ENCODE measurements at regions not wholly inside any gene's neighbourhood (a gene's known extent, or its start where the extent isn't known, plus 50 kb on each side); places are given as distances from the start of the nearest gene placed in this dataset.
A peak's percentile ranks its signal among the peaks of the same experiment; 100 is the strongest.

GRCh38 chr6:41428996-41429421 is 93.6 kb downstream of the NCR2 start:
- DNase-seq (ENCODE audit: low read depth in 2 of 3, low spot score in 1 of 3): peak; percentile 39 to 44 (median 44)

DNA sequence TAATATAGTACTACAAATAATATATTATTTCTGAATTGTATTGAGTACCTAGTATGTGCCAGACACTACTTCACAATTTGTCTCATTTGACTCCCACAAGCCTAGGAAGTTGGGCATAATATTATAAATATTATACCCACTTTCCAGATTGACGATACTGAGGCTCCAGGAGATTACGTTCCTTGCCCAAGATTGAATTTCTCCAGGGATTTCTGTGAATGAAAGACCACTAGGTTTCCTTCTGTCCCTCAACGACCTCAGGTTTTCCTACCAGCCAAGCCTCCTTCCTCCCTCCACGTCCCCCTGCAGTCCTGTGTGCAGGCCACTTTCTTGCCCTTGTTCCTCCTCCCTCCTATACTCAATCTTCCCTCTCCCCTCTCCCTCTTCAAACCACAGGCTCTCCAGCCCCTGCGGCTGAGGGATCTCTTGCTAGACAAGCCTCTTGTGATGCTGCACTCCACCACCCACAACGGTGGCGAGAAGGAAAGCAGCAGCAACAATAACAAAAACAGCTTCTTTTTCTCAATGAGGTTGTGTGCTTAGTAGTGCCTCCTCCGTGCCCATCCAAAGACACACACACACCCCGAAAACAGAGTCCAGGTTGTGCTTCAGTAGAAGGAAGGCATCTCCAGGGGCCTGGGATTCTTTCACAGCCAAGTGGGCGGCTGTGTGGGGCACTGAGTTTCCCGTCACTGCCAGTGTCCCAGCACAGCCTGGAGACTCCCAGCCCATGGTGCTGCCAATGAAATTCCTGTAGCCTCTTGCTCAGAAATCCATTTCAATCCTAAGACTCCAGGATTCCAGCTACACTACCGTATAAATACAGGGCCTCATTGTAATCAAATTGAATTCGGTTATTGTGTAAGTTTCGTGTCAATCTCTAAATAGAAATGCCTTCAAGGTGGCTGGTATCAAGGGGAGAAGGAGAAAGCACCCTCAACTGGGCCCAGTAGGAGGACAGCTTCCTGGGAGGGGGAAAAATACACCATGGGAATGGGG is 94.4 kb downstream of the NCR2 start:
- DNase-seq (ENCODE audit: low read depth in 2 of 3, low spot score in 1 of 3): no peak

- no peak for DNase-seq (ENCODE audit: low read depth in 2 of 3, low spot score in 1 of 3)
Measured at GRCh38 chr6:41430875-41431274, 95.5 kb downstream of the NCR2 start.

GRCh38 chr6:41432280-41432679 is 96.9 kb downstream of the NCR2 start:
- DNase-seq (ENCODE audit: low read depth in 2 of 3, low spot score in 1 of 3): no peak

DNA sequence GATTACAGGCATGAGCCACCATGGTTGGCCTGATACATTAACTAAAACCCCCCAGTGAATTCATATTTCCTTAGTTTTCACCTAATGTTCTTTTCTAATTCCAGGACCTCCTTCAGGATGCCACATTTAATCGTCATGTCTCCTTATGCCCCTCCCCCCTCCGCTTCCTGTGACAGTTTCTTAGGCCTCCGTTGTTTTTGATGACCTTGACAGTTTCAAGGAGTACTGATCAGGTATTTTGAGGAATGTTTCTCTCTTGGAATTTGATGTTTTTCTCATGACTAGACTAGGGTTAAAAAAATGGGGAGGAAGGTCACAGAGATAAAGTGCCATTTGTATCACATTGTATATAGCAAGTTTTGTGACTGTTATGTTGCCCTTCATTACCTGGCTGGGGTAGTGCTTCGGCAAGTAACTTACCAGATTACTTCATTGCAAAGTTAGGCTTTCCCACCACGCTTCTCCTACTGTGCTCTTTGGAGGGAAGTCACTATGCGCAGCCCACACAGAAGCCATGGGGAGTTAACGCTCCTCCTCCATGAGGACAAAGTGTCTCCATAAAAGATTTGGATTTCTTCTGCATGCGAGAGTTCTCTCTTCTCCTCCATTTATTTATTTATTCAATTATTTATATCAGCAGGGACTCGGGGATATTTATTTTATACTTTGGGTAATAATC is 99.5 kb downstream of the NCR2 start:
- no peak for DNase-seq (ENCODE audit: low read depth in 2 of 3, low spot score in 1 of 3)

GRCh38 chr6:41437604-41438003 is 102.2 kb downstream of the NCR2 start:
- no peak for DNase-seq (ENCODE audit: low read depth in 2 of 3, low spot score in 1 of 3)

DNA sequence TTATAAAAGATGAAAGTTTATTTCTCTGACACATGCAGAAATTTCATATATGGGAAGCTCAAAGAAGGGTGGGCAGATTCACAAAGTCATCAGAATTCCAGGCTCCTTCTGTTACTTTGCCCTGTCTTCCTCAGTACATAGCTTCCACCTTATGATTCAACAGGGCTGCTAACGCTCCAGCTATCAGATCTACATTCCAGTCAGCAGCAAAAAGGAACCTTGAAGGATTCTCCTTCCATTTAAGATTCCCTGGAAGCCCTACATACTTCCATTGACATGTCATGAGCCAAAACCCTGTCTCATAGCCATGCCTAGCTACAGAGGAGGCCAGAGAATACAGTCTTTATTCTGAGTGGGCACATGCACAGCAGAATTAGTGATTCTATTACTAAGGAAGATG is 103.3 kb downstream of the NCR2 start:
- DNase-seq (ENCODE audit: low read depth in 2 of 3, low spot score in 1 of 3): no peak

- DNase-seq (ENCODE audit: low read depth in 2 of 3, low spot score in 1 of 3): no peak
Measured at GRCh38 chr6:41439524-41440418, 104.4 kb downstream of the NCR2 start.

DNA sequence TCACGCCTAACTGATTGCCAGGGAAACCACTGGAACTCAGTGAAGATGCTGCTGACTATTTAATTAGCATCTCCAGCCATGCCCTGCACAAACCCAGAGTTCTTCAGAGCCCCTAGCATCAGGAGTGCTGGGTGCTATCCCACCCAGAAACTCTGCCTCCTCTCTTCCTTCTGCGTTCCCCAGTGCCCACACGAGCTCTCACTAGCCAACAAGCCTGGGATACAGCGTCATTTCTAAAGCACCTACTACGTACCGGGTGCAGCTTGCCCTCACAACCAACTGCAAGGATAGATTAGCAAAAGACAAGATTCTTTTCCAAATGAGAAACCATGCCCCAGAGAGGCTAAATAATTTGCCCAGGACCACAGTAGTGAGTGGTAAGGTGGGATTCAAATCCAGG is 105.2 kb upstream of the FOXP4 start:
- no peak for DNase-seq (ENCODE audit: low read depth in 2 of 3, low spot score in 1 of 3)

DNA sequence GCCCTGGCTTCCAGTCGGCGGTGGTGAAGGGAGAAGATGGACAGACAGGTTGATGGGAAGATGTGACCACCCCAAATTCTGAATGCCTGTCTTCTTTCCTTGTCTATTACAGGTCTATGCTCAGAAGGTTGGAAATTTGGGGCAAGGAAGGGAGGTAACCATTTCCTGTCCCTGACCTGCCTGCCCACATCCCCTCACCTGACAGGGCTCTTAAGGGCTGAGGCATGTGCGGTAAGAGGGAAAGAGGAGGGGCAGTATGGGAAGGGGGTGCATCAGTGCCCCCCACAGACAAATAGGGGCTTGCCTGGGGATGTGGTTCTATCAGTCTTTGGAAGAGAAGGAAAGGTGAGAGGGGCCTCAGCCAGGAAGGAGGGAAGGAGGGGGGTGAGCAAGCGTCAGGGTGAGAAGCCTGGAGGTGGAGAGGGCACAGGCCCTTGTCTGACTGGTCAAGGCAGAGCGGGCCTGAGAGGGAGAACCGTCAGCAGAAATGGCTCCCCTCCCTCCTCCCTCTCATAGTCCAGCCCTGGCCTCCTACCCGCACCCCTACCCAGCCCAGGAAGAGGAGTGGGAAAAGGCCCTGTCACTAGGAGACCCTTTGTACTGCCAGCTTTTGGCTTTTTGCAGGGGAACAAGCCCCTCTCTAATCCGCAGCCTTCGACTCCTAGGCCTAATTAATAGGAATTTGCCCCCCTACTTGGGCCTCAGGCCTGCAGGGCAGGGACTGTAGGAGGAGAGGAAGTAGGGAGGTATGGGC is 104.4 kb upstream of the FOXP4 start:
- no peak for DNase-seq (ENCODE audit: low read depth in 2 of 3, low spot score in 1 of 3)

- no peak for DNase-seq (ENCODE audit: low read depth in 2 of 3, low spot score in 1 of 3)
Measured at GRCh38 chr6:41442352-41442672, 103.9 kb upstream of the FOXP4 start.

GRCh38 chr6:41442800-41443501 is 103.2 kb upstream of the FOXP4 start:
- DNase-seq (ENCODE audit: low read depth in 2 of 3, low spot score in 1 of 3): no peak

- DNase-seq (ENCODE audit: low read depth in 2 of 3, low spot score in 1 of 3): no peak
Measured at GRCh38 chr6:41443616-41444525, 102.3 kb upstream of the FOXP4 start.

- DNase-seq (ENCODE audit: low read depth in 2 of 3, low spot score in 1 of 3): no peak
Measured at GRCh38 chr6:41445261-41445660, 100.9 kb upstream of the FOXP4 start.

DNA sequence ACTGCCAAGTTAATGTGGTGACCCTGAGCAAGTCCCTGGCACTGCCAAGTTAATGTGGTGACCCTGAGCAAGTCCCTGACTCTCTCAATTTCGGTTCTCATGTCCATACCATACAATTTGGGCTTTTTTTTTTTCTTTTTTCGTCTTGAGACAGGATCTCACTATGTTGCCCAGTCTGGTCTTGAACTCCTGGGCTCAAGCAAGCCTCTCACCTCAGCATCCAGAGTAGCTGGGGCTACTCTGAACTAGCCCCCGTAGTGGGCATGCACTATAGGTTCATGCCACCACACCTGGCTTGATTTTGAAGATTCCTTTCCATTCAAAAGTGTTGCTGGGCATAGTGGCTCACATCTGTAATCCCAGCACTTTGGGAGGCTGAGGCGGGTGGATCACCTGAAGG is 100.0 kb upstream of the FOXP4 start:
- DNase-seq (ENCODE audit: low read depth in 2 of 3, low spot score in 1 of 3): no peak

DNA sequence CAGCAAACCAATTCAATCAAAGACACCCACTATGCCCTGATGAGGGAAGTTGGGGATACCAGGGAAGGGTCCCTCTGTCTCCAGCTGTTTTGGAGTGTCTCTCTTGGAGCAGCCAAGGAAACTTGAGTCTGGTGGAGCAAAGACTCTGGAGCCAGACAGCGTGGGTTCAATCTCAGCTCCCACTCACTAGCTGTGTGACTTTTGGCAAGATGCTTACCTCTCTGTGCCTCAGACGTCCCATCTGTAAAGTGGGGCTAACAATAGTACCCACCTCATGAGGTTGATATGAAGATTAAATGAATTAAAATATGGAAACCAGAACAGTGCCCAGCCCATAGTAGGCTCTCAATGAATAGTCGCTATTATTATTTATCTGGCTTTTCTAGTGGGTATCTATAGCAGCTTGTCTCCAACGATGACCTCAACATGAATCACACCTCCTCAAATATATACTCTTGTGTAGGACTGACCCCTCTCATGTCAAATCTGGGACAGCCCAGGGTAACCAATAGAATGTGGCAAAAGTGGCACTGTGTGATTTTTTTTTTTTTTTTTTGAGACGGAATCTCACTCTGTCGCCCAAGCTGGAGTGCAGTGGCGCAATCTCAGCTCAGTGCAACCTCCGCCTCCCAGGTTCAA is 99.2 kb upstream of the FOXP4 start:
- no peak for DNase-seq (ENCODE audit: low read depth in 2 of 3, low spot score in 1 of 3)

- DNase-seq (ENCODE audit: low read depth in 2 of 3, low spot score in 1 of 3): no peak
Measured at GRCh38 chr6:41448256-41448655, 97.9 kb upstream of the FOXP4 start.

- no peak for DNase-seq (ENCODE audit: low read depth in 2 of 3, low spot score in 1 of 3)
Measured at GRCh38 chr6:41449399-41450245, 96.6 kb upstream of the FOXP4 start.
